H9 (cell line): ENCODE measurements at regions not wholly inside any gene's neighbourhood (a gene's known extent, or its start where the extent isn't known, plus 50 kb on each side); places are given as distances from the start of the nearest gene placed in this dataset.
A peak's percentile ranks its signal among the peaks of the same experiment; 100 is the strongest.

Experiments used
- DNase-seq: peaks from one replicate; pipeline ENCODE4 v3.0.0-alpha.2; 2017
- H2AFZ ChIP-seq: one replicate; pipeline ENCODE4 v1.6.1; 2013; ENCODE audit warnings: mild to moderate bottlenecking, low read length, control low read depth, moderate library complexity
- H2AK5ac ChIP-seq: 2 replicates; pipeline ENCODE4 v1.6.1; 2013; ENCODE audit warnings: low read length, control low read depth, mixed read lengths; ENCODE audit not compliant: insufficient read length
- H2BK120ac ChIP-seq: one replicate; pipeline ENCODE4 v1.6.1; 2013; ENCODE audit warnings: low read depth, mild to moderate bottlenecking, low read length, control low read depth, inconsistent platforms; ENCODE audit not compliant: poor library complexity, severe bottlenecking
- H2BK12ac ChIP-seq: 2 replicates; pipeline ENCODE4 v1.6.1; 2013; ENCODE audit warnings: low read length, control low read depth, mixed read lengths, low read depth; ENCODE audit not compliant: insufficient read length
- H2BK15ac ChIP-seq: 2 replicates; pipeline ENCODE4 v1.6.1; 2013; ENCODE audit warnings: low read depth, low read length, control low read depth
- H2BK20ac ChIP-seq: one replicate; pipeline ENCODE4 v1.6.1; 2013; ENCODE audit warnings: low read depth, mild to moderate bottlenecking, low read length, control low read depth, inconsistent platforms; ENCODE audit not compliant: poor library complexity, severe bottlenecking
- H2BK5ac ChIP-seq: 2 replicates; pipeline ENCODE4 v1.6.1; 2013; ENCODE audit warnings: low read length, control low read depth, mixed read lengths; ENCODE audit not compliant: insufficient read length
- H3K14ac ChIP-seq: 2 replicates; pipeline ENCODE4 v1.6.1; 2013; ENCODE audit warnings: low read length, control low read depth; ENCODE audit not compliant: insufficient read depth
- H3K18ac ChIP-seq: 2 replicates; pipeline ENCODE4 v1.6.1; 2013; ENCODE audit warnings: low read depth, mild to moderate bottlenecking, mixed read lengths, low read length, control low read depth; ENCODE audit not compliant: insufficient read length
- H3K23ac ChIP-seq: 2 replicates; pipeline ENCODE4 v1.6.1; 2013; ENCODE audit warnings: low read length, control low read depth, mixed read lengths, low read depth; ENCODE audit not compliant: insufficient read length
- H3K23me2 ChIP-seq: 2 replicates; pipeline ENCODE4 v1.6.1; 2013; ENCODE audit warnings: low read depth, mild to moderate bottlenecking, mixed read lengths, low read length, control low read depth; ENCODE audit not compliant: insufficient read length, poor library complexity, severe bottlenecking
- H3K27ac ChIP-seq: 2 replicates; pipeline ENCODE4 v1.5.1; 2013; ENCODE audit warnings: low read length, control low read depth, mixed read lengths, low read depth; ENCODE audit not compliant: insufficient read length
- H3K27me3 ChIP-seq: 2 replicates; pipeline ENCODE4 v1.6.1; 2013; ENCODE audit warnings: low read length, control low read depth, inconsistent platforms; ENCODE audit not compliant: insufficient read depth
- H3K4ac ChIP-seq: 2 replicates; pipeline ENCODE4 v1.6.1; 2013; ENCODE audit warnings: low read depth, mild to moderate bottlenecking, control low read depth, inconsistent platforms, low read length, moderate library complexity
- H3K4me1 ChIP-seq: 2 replicates; pipeline ENCODE4 v1.6.1; 2013; ENCODE audit warnings: low read length, control low read depth, inconsistent platforms; ENCODE audit not compliant: insufficient read depth
- H3K4me2 ChIP-seq: 2 replicates; pipeline ENCODE4 v1.6.1; 2013; ENCODE audit warnings: low read length, control low read depth, mixed read lengths; ENCODE audit not compliant: insufficient read length, insufficient read depth
- H3K56ac ChIP-seq: 2 replicates; pipeline ENCODE4 v1.6.1; 2013; ENCODE audit warnings: low read depth, mild to moderate bottlenecking, mixed read lengths, low read length, control low read depth; ENCODE audit not compliant: insufficient read length
- H3K79me1 ChIP-seq: 2 replicates; pipeline ENCODE4 v1.6.1; 2013; ENCODE audit warnings: low read depth, mild to moderate bottlenecking, moderate library complexity, low read length, control low read depth, inconsistent platforms; ENCODE audit not compliant: insufficient read depth, poor library complexity, severe bottlenecking
- H3K79me2 ChIP-seq: 2 replicates; pipeline ENCODE4 v1.6.1; 2013; ENCODE audit warnings: low read length, control low read depth, inconsistent platforms; ENCODE audit not compliant: insufficient read depth
- H3K9ac ChIP-seq: 2 replicates; pipeline ENCODE4 v1.6.1; 2013; ENCODE audit warnings: low read length, control low read depth, mixed read lengths; ENCODE audit not compliant: insufficient read length; ENCODE audit errors: extremely low read depth
- H3K9me3 ChIP-seq: one replicate; pipeline ENCODE4 v1.6.1; 2013; ENCODE audit warnings: low read depth, low read length, inconsistent platforms; ENCODE audit not compliant: control insufficient read depth
- H3T11ph ChIP-seq: one replicate; pipeline ENCODE4 v1.6.1; 2013; ENCODE audit warnings: mild to moderate bottlenecking, low read length, control low read depth, inconsistent platforms
- H4K20me1 ChIP-seq: one replicate; pipeline ENCODE4 v1.6.1; 2013; ENCODE audit not compliant: control insufficient read depth, insufficient read length, insufficient read depth
- H4K5ac ChIP-seq: 2 replicates; pipeline ENCODE4 v1.6.1; 2013; ENCODE audit warnings: low read depth, mild to moderate bottlenecking, mixed read lengths, low read length, control low read depth; ENCODE audit not compliant: insufficient read length
- H4K8ac ChIP-seq: replicated peaks from 2 replicates; pipeline ENCODE4 v1.6.1; 2013; ENCODE audit warnings: low read length, control low read depth, mixed read lengths, low read depth; ENCODE audit not compliant: insufficient read length
- H4K91ac ChIP-seq: 2 replicates; pipeline ENCODE4 v1.6.1; 2013; ENCODE audit warnings: low read depth, mild to moderate bottlenecking, moderate library complexity, mixed read lengths, low read length, control low read depth; ENCODE audit not compliant: insufficient read length
- H3K27ac Mint-ChIP-seq, 3 experiments: 2 replicates in 2 of 3; 3 replicates in 1 of 3; pipeline ENCODE4 v1.8.0; 2020 to 2021; ENCODE audit warnings: mixed read lengths in 3 of 3, mild to moderate bottlenecking in 1 of 3, moderate library complexity in 1 of 3
- H3K27me3 Mint-ChIP-seq: 2 replicates; pipeline ENCODE4 v1.8.0; 2021; ENCODE audit warnings: low read depth, mild to moderate bottlenecking, moderate library complexity, mixed read lengths
- H3K36me3 Mint-ChIP-seq, 3 experiments: 2 replicates in 2 of 3; 3 replicates in 1 of 3; pipeline ENCODE4 v1.8.0; 2020 to 2021; ENCODE audit warnings: low read depth in 3 of 3, mixed read lengths in 3 of 3; ENCODE audit not compliant: insufficient read depth in 1 of 3
- H3K4me1 Mint-ChIP-seq, 2 experiments: 2 replicates each; pipeline ENCODE4 v1.8.0; 2020; ENCODE audit warnings: mixed read lengths in 2 of 2
- H3K4me3 Mint-ChIP-seq, 2 experiments: 2 replicates in 1 of 2; 3 replicates in 1 of 2; pipeline ENCODE4 v1.8.0; 2020 to 2021; ENCODE audit warnings: mild to moderate bottlenecking in 2 of 2, mixed read lengths in 2 of 2, moderate library complexity in 1 of 2
- H3K9me3 Mint-ChIP-seq, 2 experiments: 2 replicates in 1 of 2; 3 replicates in 1 of 2; pipeline ENCODE4 v1.8.0; 2020; ENCODE audit warnings: mild to moderate bottlenecking in 2 of 2, mixed read lengths in 2 of 2, moderate library complexity in 1 of 2
- WGBS: extraction: QIAGEN DNeasy Blood & Tissue Kit; methylation state at CpG from one replicate; pipeline ENCODE4 v1.1.7; 2013; ENCODE audit warnings: missing lambda C conversion rate, low lambda C conversion rate, mixed read lengths; ENCODE audit not compliant: insufficient read length; ENCODE audit errors: extremely low coverage; 5-methylcytosine and 5-hydroxymethylcytosine counted together
- TF ChIP-seq, protein P1 (sequence below): fragments of 200-600 bp; sonication (generic); conservative IDR thresholded peaks from 3 replicates; pipeline ENCODE4 v1.8.0; 2021; ENCODE audit warnings: antibody characterized with exemption, mild to moderate bottlenecking

DNA sequence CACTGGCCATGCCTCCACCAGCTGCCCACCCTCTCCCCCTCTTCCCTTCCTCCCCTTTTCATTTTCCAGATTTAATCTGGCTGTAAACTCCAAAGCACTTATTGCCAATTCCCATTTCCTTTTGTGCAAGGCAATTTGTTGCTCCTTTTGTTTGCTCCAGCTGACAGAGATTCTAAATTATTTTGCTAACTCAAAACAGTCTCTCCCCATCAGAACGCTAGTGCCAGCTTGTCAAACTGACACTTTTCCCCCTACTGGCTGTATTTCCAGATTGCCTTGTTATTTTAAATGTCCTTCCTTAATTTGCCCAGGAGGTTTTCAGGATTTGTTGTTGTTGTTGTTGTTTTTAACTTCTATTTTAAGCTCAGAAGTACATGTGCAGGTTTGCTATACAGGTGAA, 57.0 kb upstream of the PAK1 start:
- Histone ChIP-seq H4K5ac (no peak overlapping the region), H4K8ac (no peak overlapping the region), H2AK5ac (no peak overlapping the region), H3K18ac (no peak overlapping the region), H3K4ac (no peak overlapping the region), H2BK5ac (no peak overlapping the region), H3K79me1 (no peaks in the 10 kb centered on the region), H3K4me1 (peaks cover 7% of the 10 kb centered on the region; the same call in 1 of the 2 replicates), H2BK15ac (no peak overlapping the region), H3K9ac (no peak overlapping the region), H2BK20ac (no peak overlapping the region), H3T11ph (no peak overlapping the region), H3K27me3 (no peaks in the 10 kb centered on the region), H3K23me2 (no peaks in the 10 kb centered on the region), H3K23ac (no peak overlapping the region), H2BK12ac (no peak overlapping the region), H4K91ac (no peak overlapping the region), H3K56ac (no peak overlapping the region), H3K4me2 (no peak overlapping the region), H4K20me1 (no peaks in the 10 kb centered on the region), H2AFZ (no peak overlapping the region), H2BK120ac (no peak overlapping the region), H3K9me3 (no peaks in the 10 kb centered on the region), H3K79me2 (no peaks in the 10 kb centered on the region), H3K27ac (no peak overlapping the region), H3K14ac (no peak overlapping the region)
- no peaks in the 10 kb centered on the region for H3K27me3 Mint-ChIP-seq
- no CpG with 5 or more reads among the region's 1 CpG for WGBS
- TF ChIP-seq, protein P1, sequence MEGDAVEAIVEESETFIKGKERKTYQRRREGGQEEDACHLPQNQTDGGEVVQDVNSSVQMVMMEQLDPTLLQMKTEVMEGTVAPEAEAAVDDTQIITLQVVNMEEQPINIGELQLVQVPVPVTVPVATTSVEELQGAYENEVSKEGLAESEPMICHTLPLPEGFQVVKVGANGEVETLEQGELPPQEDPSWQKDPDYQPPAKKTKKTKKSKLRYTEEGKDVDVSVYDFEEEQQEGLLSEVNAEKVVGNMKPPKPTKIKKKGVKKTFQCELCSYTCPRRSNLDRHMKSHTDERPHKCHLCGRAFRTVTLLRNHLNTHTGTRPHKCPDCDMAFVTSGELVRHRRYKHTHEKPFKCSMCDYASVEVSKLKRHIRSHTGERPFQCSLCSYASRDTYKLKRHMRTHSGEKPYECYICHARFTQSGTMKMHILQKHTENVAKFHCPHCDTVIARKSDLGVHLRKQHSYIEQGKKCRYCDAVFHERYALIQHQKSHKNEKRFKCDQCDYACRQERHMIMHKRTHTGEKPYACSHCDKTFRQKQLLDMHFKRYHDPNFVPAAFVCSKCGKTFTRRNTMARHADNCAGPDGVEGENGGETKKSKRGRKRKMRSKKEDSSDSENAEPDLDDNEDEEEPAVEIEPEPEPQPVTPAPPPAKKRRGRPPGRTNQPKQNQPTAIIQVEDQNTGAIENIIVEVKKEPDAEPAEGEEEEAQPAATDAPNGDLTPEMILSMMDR: peak; percentile 42; the same call in 2 of the 3 replicates
- DNase-seq: no peak
- H3K4me3 Mint-ChIP-seq: no peak overlapping the region
- H3K4me1 Mint-ChIP-seq: peaks cover 19 to 21% of the 10 kb centered on the region in 2 experiments
- H3K27ac Mint-ChIP-seq: no peak overlapping the region
- H3K36me3 Mint-ChIP-seq: no peaks in the 10 kb centered on the region
- no peaks in the 10 kb centered on the region for H3K9me3 Mint-ChIP-seq
